AG09319 (cell line): ENCODE measurements at regions not wholly inside any gene's neighbourhood (a gene's known extent, or its start where the extent isn't known, plus 50 kb on each side); places are given as distances from the start of the nearest gene placed in this dataset.
"Not testable (repeated sequence)": the region's sequence is repeated elsewhere in the genome, so short reads cannot be mapped to it uniquely, and the experiment has no call there.

Experiments
- DNase-seq: peaks from one replicate; pipeline ENCODE4 v3.0.0-alpha.2; 2010; ENCODE audit warnings: low read depth; ENCODE audit errors: extremely low read depth
- TF ChIP-seq, protein P1 (sequence below): IDR thresholded peaks from 2 replicates; pipeline ENCODE4 v1.5.1; 2011; ENCODE audit warnings: low read depth, mild to moderate bottlenecking, inconsistent platforms, low read length, moderate library complexity

DNA sequence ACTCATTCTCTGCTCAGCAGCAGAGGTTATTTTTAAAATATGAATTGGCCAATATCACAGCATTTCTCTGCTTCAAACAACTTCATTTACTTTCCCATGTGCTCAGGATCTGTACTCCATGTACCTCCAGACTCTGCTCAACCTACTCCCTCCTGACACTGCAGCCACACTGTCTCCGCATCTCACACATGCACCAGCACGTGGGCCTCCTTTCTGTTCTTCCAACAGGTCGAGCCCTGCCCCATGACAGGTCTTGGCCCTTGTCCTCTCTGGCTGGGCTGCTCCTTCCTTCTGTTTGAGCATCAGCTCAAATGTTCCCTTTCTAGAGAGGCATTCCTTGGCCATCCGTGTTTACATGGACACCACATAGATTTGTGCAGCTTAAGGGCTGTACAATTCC lies 195.7 kb downstream of the EBLN2 start:
- DNase-seq, result no peak
- TF ChIP-seq, protein P1, sequence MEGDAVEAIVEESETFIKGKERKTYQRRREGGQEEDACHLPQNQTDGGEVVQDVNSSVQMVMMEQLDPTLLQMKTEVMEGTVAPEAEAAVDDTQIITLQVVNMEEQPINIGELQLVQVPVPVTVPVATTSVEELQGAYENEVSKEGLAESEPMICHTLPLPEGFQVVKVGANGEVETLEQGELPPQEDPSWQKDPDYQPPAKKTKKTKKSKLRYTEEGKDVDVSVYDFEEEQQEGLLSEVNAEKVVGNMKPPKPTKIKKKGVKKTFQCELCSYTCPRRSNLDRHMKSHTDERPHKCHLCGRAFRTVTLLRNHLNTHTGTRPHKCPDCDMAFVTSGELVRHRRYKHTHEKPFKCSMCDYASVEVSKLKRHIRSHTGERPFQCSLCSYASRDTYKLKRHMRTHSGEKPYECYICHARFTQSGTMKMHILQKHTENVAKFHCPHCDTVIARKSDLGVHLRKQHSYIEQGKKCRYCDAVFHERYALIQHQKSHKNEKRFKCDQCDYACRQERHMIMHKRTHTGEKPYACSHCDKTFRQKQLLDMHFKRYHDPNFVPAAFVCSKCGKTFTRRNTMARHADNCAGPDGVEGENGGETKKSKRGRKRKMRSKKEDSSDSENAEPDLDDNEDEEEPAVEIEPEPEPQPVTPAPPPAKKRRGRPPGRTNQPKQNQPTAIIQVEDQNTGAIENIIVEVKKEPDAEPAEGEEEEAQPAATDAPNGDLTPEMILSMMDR, result no peak

DNA sequence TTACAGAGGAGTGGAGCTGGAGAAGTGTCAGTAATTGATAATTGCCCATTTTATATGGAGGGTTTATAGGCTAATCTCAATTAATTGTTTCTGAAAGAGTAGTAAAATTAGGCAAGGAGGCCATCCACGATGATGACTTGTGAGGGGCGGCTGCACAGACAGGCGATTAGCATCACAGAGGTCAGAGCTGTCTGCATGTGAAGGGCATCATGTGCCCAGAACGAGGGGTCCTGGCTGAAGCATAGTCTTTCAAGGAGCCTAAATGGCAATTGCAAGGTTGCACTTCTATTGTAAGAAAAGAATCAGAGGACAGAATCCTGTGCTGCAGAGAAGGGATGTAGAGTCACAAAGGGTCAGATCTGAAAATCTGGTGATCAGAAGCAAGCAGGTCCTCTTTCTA lies 196.6 kb downstream of the EBLN2 start:
- DNase-seq, result no peak
- TF ChIP-seq, protein P1, result no peak

DNA sequence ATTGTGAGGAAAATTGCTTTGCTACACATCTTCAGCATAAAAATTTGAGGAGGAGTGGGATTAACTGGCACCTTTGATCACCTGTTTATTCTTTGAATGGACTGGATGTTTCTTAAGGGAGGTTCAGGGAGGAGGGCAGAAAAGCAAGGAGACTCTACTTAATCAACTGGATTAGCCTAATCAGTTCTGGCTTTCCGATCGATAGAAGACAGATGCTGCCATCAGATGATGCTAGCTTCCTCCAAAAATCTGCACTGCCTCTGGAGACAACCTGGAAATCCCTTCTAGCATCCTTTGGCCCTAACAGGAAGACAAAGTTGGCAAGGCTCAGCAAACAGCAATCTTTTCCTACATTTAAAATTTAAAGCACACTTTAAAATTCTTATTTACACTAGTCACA lies 197.8 kb downstream of the EBLN2 start:
- TF ChIP-seq, protein P1, result no peak
- no peak for DNase-seq

DNA sequence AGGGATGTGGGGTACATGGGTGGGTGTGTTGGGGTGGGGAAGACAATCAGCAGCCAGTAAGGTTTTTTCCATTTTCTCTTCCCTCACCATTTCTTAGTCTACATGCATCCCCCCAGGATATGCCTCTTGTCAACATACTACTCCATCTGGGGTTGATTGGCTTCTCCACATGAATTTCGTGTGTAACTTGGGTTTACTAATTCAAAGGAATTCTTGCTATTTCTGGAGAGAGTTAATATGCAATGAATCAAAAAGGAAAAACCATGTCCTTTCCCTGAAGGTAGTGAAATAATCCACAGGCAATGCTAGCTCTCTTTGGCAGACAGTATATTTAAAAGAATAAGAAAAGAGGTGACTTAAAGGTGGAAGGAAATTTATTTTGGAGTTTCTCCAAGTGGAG lies 198.4 kb downstream of the EBLN2 start:
- TF ChIP-seq, protein P1, result no peak
- no peak for DNase-seq

DNA sequence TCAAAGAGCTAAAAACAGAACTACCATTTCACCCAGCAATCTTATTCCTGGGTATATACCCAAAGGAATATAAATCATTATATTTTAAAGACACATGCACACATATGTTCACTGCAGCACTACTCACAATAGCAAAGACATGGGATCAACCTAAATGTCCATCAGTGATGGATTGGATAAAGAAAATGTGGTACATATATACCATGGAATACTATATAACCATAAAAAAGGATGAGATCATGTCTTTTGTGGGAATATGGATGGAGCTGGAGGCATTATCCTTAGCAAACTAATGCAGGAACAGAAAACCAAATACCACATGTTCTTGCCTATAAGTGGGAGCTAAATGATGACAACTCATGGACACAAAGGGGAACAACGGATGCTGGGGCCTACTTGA lies 205.1 kb downstream of the EBLN2 start:
- not testable (repeated sequence) for DNase-seq

DNA sequence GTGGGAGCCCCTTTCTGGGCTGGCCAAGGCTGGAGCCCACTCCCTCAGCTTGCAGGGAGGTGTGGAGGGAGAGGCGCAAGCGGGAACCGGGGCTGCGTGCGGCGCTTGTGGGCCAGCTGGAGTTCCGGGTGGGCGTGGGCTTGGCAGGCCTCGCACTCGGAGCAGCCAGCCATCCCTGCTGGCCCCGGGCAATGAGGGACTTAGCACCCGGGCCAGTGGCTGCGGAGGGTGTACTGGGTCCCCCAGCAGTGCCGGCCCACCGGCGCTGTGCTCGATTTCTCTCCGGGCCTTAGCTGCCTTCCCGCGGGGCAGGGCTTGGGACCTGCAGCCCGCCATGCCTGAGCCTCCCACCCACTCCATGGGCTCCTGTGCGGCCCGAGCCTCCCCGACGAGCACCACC lies 207.7 kb downstream of the EBLN2 start:
- not testable (repeated sequence) for DNase-seq

DNA sequence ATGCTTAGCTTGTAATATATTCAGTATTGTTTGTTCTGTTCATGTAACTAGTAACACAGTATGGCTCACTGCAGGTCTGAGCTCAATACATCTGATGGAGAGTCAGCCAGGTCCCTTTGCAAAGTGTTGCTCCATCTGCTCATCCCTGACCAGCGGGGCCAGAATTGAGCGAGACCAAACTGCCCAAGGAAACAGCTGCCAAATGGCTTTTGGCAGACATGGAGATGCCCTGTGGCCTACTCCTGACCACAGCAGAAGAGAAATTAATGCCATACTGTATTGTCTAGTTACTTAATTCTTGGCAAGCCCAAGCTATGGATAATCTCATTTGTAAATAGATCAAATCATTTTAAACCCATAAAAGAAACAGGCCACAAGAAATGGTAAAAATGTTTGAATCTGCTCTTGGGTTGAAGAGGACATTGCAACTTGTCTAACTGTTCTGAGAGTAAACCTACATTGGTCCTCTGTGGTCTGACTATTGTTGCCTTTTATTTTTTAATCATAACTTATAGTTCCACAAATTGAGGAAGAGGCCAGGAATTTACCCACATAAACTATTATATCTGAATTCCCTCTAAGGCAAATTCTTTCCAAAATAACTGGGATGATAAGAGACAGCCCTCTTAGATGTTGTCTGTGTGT lies 209.5 kb downstream of the EBLN2 start:
- peak; percentile 10 for DNase-seq

DNA sequence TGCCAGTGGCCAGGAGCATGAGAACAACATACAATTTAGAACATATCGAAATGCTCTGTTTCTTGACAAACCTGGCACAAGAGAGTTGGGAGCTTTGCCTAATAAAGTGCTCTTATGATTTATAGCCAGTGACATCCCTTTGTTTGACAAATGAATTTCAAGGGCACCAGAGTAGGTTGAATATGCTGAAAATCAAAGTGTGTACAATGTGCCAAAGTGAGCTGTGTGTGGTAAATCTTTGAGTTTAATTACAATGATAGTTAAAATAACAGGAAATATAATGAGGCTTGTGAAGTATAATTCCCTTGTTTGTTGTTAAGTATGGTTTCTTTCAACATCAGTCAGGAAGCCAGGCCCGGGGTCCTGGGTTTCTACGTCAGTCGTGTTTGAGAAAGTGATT lies 211.9 kb downstream of the EBLN2 start:
- TF ChIP-seq, protein P1, result no peak
- DNase-seq, result no peak

More for the DNA sequence above, 209.5 kb downstream of the EBLN2 start:
- TF ChIP-seq, protein P1, result no peak
